CD4-positive, alpha-beta T cell treated with Interferon gamma for 1 hour (primary cell): ENCODE measurements at regions not wholly inside any gene's neighbourhood (a gene's known extent, or its start where the extent isn't known, plus 50 kb on each side); places are given as distances from the start of the nearest gene placed in this dataset.

Experiments
- DNase-seq: peaks from one replicate; pipeline ENCODE4 v3.0.0-alpha.2; 2020

- DNase-seq, result no peak
Observed at GRCh38 chr15:31264559-31265089, 62.0 kb upstream of the KLF13 start.

DNA sequence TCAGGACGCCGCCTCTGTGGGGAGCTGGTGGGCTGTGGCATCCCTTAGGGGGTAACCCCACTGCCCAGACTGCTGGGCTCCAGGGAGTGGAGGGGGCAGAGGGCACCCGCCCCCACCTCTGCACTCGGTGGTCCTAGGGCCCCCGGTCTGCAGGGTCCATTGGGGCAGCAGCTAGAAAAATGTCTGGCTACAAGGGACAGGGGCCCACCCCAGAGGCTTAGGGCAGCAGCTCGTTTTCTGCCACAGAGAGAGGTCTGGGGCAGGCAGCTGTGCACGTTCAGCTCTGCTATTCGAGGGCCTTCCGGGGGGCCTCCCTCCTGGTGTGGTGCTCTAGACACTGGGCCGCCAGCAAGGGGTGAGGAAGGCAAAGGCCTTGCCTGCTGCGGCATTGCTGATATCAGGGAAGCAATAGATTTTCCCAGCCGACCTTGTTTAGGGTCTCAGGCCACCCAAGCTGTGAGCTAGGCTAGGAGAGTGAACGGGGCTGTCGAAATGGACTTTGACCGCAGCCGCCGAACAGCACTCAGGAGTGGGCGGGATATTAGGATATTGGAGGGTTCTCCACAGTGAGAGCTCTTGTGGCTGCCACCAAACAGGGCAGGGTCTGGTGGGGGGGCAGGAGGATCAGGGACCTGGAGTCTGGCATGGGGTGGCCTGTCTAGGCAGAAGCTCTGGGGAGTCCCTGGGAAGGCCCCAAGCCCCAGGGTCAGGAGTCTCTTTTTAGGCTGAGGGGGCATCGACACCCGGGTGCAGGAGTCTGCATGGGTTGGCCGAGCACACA, 61.4 kb upstream of the KLF13 start:
- no peak for DNase-seq

DNA sequence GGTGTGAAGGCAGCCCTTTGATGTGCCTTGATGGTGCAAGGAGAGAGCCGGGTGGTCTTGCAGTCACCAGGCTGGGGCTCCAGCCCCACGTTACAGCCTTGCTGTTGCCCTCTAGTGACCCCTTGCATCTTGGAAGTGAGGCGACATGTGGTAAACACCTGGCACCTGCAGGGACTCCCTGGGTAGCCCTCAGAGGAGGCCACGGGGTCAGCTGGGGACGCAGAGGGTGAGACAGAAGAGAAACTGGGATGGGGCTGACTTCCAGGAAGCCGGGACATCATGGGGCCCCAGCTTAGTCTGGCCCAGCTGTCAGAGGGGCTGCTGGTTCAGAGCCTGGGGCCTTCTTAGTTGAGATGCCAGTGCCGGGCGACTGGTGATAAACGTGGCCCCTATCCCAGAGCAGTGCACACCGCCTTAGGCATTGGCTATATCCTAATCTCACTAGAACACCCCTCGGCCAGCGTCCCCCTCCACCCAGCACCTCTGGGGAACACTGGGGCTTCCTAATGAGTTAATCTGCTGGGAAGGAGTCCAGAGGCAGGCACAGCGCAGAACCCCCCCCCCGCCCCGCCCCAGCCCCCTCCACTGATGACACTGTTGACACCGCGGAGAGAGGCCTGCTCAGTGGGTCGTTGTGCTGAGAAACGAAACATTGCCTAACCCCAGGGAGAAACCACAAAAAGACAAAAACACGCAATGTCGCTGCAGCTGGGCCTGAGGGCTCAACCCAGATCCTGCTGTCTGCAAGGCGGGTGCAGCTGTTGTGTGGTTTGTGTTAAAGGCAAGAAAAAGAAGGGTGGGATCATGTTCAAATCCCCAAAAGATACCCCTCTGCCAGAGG, 60.5 kb upstream of the KLF13 start:
- DNase-seq, result peak; percentile 80

DNA sequence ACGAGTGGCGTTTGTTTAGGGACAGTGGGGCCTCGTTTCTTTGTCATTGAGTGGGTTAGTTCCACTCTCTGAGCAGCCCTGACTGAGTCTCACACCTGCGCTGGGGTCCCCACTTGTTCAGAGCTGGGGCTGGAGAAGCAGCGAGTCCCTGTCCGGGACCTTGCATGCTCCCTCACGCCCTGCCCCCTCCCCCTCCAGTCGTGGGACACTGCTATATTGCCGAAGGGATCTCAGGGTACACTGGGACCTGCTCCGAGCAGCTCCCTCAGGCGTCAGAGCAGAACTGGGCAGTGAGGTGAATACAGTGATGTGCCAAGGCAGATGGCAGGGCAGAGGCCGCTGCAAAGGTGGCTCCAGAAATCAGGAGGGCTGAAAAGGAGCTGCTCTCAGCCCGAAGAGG, 59.9 kb upstream of the KLF13 start:
- DNase-seq, result no peak

DNA sequence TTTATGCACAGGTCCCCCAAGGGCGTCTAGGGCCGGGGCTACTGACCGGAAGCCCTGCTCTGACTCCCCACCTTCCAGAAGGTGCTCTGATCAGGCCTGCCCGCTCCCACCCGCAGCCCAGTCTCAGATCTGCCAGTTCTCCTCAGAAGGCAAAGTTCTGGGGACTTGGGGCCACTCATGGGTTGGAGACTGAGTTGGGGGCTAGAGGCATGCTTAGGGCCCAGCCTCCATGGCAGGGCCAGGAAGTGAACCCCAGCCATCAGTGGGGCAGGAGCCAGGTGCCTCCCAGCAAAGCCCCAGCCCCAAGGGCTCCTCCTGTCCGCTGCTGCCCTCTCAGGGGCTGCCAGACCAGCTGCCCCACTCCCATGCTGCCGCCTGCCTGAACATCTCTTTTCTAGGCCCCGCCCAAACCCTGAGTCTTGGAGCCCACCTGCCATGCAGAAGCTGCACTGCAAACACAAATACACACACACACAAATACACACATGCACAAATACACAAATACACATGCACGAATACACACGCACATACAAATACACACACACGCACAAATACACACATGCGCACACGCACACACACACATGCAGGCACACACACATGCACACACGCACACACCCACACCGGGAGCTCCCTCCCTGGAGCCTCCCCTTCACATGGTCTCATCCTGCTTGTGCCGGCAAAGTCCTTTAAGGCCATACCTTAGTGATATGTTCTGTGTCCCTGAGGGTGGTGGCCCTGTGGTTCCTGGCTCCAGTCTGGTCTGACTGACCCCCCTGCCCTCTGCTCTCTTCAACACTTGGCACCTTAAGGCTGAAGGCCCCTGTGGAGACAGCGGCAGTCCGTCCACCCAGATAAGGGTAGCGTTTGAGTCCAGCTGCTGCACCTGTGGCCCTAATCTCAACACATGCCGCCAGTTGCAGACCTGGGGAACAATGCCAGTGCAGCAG, 59.2 kb upstream of the KLF13 start:
- no peak for DNase-seq

GRCh38 chr15:31268108-31268501, 58.5 kb upstream of the KLF13 start:
- DNase-seq, result no peak

GRCh38 chr15:31268911-31269784, 57.5 kb upstream of the KLF13 start:
- no peak for DNase-seq

DNA sequence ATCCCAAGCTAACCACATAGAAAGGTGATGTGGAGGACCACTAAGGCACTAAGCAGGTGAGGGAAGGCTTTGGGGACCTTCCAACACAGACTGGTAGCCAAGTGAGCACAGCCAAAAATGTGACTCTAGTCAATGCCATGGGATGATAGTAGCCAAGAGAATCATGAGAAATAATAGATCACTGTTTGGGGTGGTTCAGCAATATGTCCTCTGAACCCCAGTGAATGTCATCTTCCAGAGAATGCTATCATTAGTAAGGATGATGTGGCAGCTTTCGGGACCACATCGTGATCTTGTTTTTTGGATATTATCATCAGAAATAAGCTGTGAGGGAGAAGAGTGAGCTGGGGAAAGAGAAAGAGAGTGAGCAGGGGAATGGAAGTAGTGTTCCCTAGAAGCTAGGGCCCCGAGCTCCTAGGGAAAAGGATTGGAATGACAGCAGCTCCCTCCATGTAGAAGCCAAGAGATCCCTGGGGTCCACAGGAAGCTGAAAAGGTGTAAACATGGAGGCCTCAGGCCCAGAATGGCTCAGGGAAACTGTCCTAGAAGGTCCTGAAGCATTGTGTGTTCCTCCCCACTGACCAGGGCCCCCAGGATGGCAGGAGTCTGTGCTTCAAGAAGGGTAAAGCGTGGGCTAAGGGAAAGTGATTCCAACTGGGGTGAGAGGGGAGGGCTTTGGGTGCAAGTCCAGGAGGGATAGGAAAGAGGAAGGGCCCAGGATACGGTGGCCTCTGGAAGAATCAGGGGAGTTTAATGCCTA, 56.6 kb upstream of the KLF13 start:
- no peak for DNase-seq

DNA sequence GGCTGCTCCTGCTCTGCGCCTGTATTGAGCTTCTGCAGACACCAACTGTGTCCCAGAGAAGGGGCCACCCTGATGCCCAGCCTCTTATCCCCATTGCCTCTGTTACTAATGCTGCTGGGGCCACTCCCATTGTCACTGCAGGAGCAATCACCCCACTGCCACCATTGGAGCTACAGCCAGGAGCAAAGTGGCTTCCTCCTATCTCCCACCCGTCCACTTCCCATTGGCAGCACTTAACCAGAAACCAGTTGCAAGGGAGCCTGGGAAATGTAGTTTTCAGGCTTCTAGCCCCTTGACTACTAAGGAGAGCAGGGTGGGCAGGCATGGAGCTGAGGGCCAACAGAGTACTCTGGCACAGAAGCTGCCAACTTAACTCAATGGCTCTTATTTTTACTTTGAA, 55.9 kb upstream of the KLF13 start:
- DNase-seq, result no peak

DNA sequence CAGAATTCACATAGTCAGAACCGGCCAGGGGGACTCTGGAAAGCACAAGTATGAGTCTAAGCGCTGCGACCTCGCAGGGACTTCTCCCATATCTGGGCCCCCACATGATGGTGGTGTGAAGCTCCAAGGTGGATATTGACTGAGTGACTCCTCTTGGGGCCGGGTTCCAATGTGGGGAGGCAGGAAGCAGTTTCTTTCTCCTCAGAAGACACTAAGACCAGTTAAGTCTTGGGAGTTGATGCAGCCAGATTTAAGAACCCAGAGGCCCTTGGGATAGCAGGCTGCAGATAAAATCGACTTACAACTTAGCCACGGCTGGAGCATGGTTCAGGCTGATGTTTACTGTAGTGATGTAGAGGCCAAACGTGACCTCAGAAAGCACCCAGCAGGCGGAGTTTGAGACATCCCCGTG, 55.4 kb upstream of the KLF13 start:
- no peak for DNase-seq

DNA sequence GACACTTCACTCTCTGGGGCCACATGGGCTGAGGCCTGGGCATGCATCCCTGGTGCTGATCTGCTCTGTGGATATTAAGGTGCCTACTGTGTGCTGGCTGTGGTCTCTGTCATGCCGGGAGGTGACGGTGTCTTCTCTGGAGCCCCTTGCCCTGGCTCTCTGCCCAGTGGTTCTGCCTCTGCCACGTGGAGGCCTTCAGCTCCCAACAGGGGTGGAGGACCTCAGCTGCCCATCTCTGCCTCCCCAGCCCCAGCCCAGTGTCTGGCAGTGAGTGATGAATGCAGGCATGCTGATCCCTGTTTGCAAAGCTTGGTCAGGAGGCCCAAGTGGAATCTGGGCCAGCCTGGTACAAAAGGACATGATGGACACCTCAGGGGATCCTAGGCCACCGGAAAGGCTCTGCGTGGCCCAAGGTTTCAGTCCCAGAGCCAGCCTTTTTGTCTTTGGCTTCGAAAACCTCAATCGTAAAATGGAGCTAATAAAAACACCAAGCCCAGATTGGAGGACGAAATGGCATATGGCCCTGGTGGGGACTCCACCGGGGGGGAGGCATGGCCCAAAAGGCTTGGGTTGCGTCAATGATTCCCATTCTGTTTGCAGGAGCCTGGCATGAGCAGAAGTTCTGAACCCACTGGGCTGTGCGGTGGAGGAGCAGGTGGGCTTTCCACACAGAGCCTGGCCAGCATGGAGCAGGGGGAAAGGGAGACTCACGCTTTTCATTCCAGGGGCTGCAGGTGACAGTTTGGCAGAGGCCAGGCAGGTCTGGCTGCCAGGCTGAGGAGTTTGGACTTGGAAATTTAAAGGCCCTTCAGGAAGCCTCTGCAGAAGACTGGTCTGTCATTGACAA, 54.7 kb upstream of the KLF13 start:
- DNase-seq, result no peak

DNA sequence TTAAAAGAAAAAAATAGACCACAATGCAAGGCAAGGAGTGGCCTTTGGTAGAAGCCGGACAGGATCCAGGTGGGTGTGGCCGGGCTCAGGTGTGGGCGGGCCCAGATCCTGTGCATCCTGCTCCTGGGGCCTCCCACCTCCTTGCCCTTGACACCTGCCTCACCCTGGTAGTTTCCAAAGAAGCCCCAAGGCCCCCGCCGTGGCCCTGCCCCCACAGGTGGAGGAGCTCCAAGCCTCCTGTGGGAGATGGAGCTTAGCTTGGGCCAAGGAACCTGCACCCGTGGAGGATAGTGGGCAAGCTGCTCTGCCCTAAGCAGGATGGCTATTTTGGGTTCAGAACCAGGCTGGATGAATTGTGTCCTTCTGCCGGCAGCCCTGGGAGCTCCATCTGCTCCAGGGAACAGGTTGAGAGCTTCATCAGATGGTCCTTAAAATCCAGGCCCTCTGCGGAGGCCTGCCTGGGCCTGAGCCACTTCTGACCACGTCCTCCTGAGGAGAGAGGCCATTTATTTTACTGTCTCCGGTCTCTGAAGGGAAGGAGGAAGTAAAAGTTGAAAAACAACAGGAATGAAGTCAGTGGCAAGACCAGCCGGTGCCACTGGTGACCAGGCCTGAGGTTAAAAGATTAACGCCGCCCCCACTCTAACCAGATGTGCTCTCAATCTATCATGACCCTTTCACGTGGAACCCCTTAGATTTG, 53.9 kb upstream of the KLF13 start:
- DNase-seq, result no peak

- DNase-seq, result no peak
Observed at GRCh38 chr15:31273258-31273941, 53.2 kb upstream of the KLF13 start.

DNA sequence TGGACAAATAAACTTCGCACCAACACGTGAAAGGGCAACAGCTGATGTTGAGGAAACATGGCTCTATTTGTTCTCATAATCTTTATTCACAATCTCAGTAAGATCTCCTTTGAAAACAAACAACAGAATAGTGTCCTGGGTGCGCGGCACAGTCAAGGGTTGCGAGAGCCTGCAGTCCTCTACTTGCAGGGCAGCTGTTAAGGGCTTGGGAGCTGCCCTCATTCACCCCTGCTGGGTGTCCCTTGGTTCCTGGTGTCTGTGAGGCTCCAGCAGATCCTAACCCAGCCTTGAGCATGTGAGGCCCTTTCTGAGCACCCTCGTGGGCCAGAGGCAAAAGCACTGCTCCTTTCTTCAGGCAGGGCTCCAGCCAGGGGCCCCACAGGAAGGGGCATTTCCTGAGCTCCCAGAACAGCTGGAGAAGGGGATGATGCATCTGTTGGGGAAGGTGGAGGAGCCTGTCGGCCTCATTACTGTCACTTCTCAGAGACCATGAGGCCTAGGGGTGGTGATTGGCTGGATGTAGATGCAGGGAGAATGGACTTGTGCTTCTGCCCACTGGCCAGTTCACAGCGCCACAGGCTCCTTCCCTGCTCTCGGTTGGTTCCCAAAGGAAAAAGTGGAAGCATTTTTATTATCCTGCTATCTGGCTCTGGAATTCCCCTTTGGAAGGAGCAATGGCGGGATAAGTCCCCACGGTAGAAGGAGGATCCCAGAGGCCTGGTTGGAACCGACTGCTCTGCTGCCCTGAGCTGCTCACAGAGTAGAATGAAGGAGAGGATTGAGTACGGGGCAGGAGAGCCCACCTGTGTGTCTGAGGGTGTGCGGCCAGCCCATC, 51.9 kb upstream of the KLF13 start:
- DNase-seq, result no peak

DNA sequence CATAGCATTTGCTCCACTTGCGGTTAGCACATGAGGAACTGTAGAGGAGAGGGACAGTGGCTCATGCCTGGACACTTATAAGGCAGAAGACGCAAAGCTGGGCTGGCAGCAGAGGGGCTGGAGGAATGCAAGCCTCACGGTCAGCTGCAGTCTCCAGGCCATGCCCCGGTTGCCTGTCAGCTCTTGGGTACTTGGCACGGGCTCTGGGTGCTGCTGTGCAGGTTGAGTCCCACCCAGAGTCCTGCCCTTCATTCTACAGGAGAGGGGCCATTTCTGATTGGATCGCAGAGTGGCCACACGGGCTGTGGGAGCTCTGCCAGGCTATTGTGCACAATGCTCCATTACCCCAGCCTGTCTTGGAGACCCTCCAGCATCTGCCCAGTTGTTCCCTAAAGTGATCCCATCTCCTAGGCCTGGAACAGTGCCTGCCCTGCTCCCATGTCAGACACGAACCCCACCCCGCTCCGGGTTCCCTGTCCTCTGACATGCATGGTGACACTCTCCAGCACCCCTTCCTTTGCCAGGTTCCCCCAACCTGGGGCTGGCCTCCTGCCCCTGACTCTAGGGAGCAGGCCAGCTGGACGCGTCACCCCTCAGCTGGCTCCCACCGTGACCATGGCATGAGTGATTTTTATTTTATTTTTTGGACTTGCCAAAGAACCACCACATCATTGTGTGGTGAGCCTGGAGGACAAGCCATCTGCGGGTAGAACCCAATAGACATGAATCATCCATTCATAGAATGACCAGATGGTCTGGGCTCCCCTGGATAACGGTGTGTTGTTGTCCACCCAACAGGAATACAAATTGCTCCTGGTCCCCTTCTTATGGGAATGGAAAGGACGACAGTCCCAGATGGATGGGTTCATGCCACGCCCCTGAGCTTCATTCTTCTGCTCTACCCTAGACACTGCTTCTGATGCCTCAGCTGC, 51.0 kb upstream of the KLF13 start:
- DNase-seq, result no peak

GRCh38 chr15:31276596-31277298, 49.9 kb upstream of the KLF13 start:
- DNase-seq, result no peak
